COR-L47 (cell line): ENCODE measurements at regions not wholly inside any gene's neighbourhood (a gene's known extent, or its start where the extent isn't known, plus 50 kb on each side); places are given as distances from the start of the nearest gene placed in this dataset.
"Not testable (repeated sequence)": the region's sequence is repeated elsewhere in the genome, so short reads cannot be mapped to it uniquely, and the experiment has no call there.

Source experiments
- DNase-seq: peaks from one replicate; lab custom pipeline; 2025; lab: John Stamatoyannopoulos, UW

GRCh38 chrX:39401483-39402110 is 600.3 kb downstream of the MID1IP1 start:
- DNase-seq = no peak

- DNase-seq = no peak
These were observed 600.9 kb downstream of the MID1IP1 start for GRCh38 chrX:39402158-39402557.

- DNase-seq = no peak
These were observed 605.5 kb downstream of the MID1IP1 start for GRCh38 chrX:39406799-39407198.

GRCh38 chrX:39409246-39409917 is 608.1 kb downstream of the MID1IP1 start:
- no peak for DNase-seq

GRCh38 chrX:39414290-39414854 is 613.1 kb downstream of the MID1IP1 start:
- DNase-seq = no peak

GRCh38 chrX:39416547-39417260 is 615.4 kb downstream of the MID1IP1 start:
- DNase-seq = no peak

GRCh38 chrX:39418254-39418704 is 617.0 kb downstream of the MID1IP1 start:
- no peak for DNase-seq

GRCh38 chrX:39418731-39419638 is 617.7 kb downstream of the MID1IP1 start:
- DNase-seq = no peak

GRCh38 chrX:39421006-39421405 is 619.7 kb downstream of the MID1IP1 start:
- no peak for DNase-seq

- no peak for DNase-seq
These were observed 624.0 kb downstream of the MID1IP1 start for GRCh38 chrX:39425124-39425806.

GRCh38 chrX:39426101-39426500 is 624.8 kb downstream of the MID1IP1 start:
- no peak for DNase-seq

- DNase-seq = no peak
These were observed 626.2 kb downstream of the MID1IP1 start for GRCh38 chrX:39427492-39427891.

GRCh38 chrX:39427906-39428305 is 626.6 kb downstream of the MID1IP1 start:
- no peak for DNase-seq

GRCh38 chrX:39430551-39430950 is 629.3 kb downstream of the MID1IP1 start:
- no peak for DNase-seq

GRCh38 chrX:39431893-39432292 is 630.6 kb downstream of the MID1IP1 start:
- no peak for DNase-seq

GRCh38 chrX:39434671-39435070 is 633.4 kb downstream of the MID1IP1 start:
- DNase-seq = not testable (repeated sequence)

- not testable (repeated sequence) for DNase-seq
These were observed 635.3 kb downstream of the MID1IP1 start for GRCh38 chrX:39436538-39436937.

GRCh38 chrX:39437670-39438441 is 636.6 kb downstream of the MID1IP1 start:
- DNase-seq = no peak

GRCh38 chrX:39438603-39439602 is 637.6 kb downstream of the MID1IP1 start:
- no peak for DNase-seq
